ENCODE measurements at regions not wholly inside any gene's neighbourhood (a gene's known extent, or its start where the extent isn't known, plus 50 kb on each side); places are given as distances from the start of the nearest gene placed in this dataset.

DNA sequence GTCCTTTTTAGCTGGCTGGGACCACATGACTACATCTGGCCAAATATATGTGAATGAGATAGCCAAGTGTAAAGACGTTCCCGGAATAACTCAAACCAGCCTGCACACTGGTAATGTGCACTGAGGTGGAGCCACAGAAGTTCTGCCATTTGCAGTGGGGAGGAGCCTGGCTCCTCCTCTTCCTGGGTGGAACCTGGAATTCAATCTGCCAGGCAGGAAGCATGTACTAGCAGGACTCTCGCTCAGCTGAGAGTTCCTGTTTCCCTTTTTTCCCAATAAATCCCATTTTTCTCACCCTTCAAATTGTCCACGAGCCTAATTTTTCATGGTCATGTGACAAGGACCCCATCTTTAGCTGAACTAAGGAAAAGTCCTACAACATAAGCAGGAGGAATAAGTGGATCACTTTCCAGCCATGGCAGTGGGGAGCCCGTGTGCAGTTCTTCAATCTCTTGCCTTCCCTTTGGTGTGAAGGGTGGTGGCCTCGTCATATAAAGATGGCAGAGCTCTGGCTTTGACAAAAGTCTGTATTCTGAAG lies 183.2 kb downstream of the UXS1 start:
- Histone ChIP-seq H3K27me3 (replicated peaks in 1 of 4; ENCODE audit: control insufficient read depth in 3 of 4, extremely low read depth in 1 of 4, insufficient read depth in 3 of 4, low read length in 3 of 4) (no peaks in the 10 kb centered on the region), H3K18ac (ENCODE audit: extremely low read depth, low read length) (no peak overlapping the region), H3K79me2 (ENCODE audit: control insufficient read depth in 1 of 2, insufficient read depth in 2 of 2, low read length in 2 of 2) (no peaks in the 10 kb centered on the region), H3K23me2 (ENCODE audit: low read depth, low read length) (no peaks in the 10 kb centered on the region), H3K56ac (replicated peaks; ENCODE audit: insufficient read length, low read depth, low read length) (no peak overlapping the region), H3K4ac (replicated peaks; ENCODE audit: insufficient read length, low read depth, low read length) (no peak overlapping the region), H3K27ac (ENCODE audit: low read depth, low read length) (no peak overlapping the region), H3K36me3 (ENCODE audit: control insufficient read depth in 2 of 4, insufficient read depth in 4 of 4, low read length in 3 of 4) (no peaks in the 10 kb centered on the region; a peak in 1 of 8 replicates), H4K8ac (ENCODE audit: extremely low read depth, insufficient read depth, low read length) (no peak overlapping the region), H4K5ac (ENCODE audit: insufficient read length, low read depth, low read length) (no peak overlapping the region), H3K4me2 (ENCODE audit: insufficient read depth in 1 of 2, low read depth in 2 of 2, low read length in 2 of 2) (no peak overlapping the region), H3K79me1 (ENCODE audit: low read depth, low read length) (no peaks in the 10 kb centered on the region), H3K14ac (ENCODE audit: insufficient read length) (no peak overlapping the region), H2BK20ac (ENCODE audit: low read length) (no peak overlapping the region), H3K4me1 (replicated peaks in 1 of 4; ENCODE audit: control insufficient read depth in 3 of 4, insufficient read depth in 4 of 4, low read length in 3 of 4) (peaks cover 0 to 11% (median 2%) of the 10 kb centered on the region in 4 experiments; a peak in 4 of 7 replicates), H3K9me3 (ENCODE audit: insufficient read depth in 2 of 2, low read depth in 1 of 2, low read length in 1 of 2) (peaks cover 19 to 26% of the 10 kb centered on the region in 2 experiments; a peak in 3 of 4 replicates), H2AK5ac (ENCODE audit: low read depth, low read length) (no peak overlapping the region), H3K9ac (replicated peaks in 1 of 4; ENCODE audit: extremely low read depth in 1 of 4, low read depth in 3 of 4, low read length in 3 of 4) (no peak overlapping the region), H3K4me3 (ENCODE audit: extremely low read depth in 1 of 4, insufficient read depth in 2 of 4, low read depth in 3 of 4, low read length in 4 of 4) (no peak overlapping the region), H2BK15ac (ENCODE audit: low read length) (no peak overlapping the region), H2AFZ (ENCODE audit: low read length) (no peak overlapping the region), H2BK12ac (ENCODE audit: low read depth, low read length) (no peak overlapping the region), H2BK5ac (ENCODE audit: low read depth, low read length) (no peak overlapping the region), H4K91ac (replicated peaks; ENCODE audit: insufficient read length, low read length) (no peak overlapping the region), H4K20me1 (replicated peaks in 1 of 2; ENCODE audit: control insufficient read depth in 1 of 2, insufficient read depth in 2 of 2, low read length in 2 of 2) (no peaks in the 10 kb centered on the region), H3K23ac (ENCODE audit: insufficient read length) (no peak overlapping the region), H2BK120ac (replicated peaks; ENCODE audit: low read depth, low read length) (no peak overlapping the region)
- DNase-seq (ENCODE audit: low read depth in 1 of 2, low spot score in 2 of 2) (no peak), FAIRE-seq (no peak)
- no peak for TF ChIP-seq CREB1 (IDR thresholded peaks at IDR 0.05)
- TF ChIP-seq E2F6 (IDR thresholded peaks at IDR 0.05), result no peak
- no peak for TF ChIP-seq USF2 (IDR thresholded peaks at IDR 0.05; ENCODE audit: low read length)
- TF ChIP-seq BRCA1 (IDR thresholded peaks at IDR 0.05; ENCODE audit: low read depth, low read length), result no peak
- no peak for TF ChIP-seq ZNF274 (IDR thresholded peaks at IDR 0.05; ENCODE audit: borderline replicate concordance, extremely low read depth, low read length)
- no peak for TF ChIP-seq SIX5 (IDR thresholded peaks at IDR 0.05; ENCODE audit: low read depth, low read length)
- no peak for TF ChIP-seq POLR2A (IDR thresholded peaks at IDR 0.05; ENCODE audit: control extremely low read depth in 1 of 2, low read depth in 2 of 2, low read length in 2 of 2)
- TF ChIP-seq TAF7 (optimal IDR thresholded peaks at IDR 0.05; ENCODE audit: borderline replicate concordance, low read depth, low read length), result no peak
- TF ChIP-seq CHD2 (IDR thresholded peaks at IDR 0.05; ENCODE audit: low read length), result no peak
- TF ChIP-seq CTCF (IDR thresholded peaks at IDR 0.05; ENCODE audit: control extremely low read depth in 1 of 3, insufficient read depth in 1 of 3, low read depth in 1 of 3, low read length in 3 of 3), result no peak
- no peak for TF ChIP-seq JUND (IDR thresholded peaks at IDR 0.05; ENCODE audit: low read length)
- ChIA-PET CTCF (ENCODE audit: partially characterized antibody) (interaction anchor here (0.7 kb wide), 1 partner anchor 10 kb away, joined by 3 read pairs; no protein-coding TSS in a partner anchor), POLR2A (ENCODE audit: partially characterized antibody) (no interaction called here)
- WGBS, 2 experiments (ENCODE audit: extremely low coverage in 1 of 2, insufficient coverage in 1 of 2, insufficient read length in 1 of 2, insufficient replicate concordance in 2 of 2, low coverage in 1 of 2, low lambda C conversion rate in 2 of 2, missing lambda C conversion rate in 1 of 2), result 83% methylated on average over 6 of the region's 6 CpGs; no CpG with 5 or more reads in 1 of the 2 experiments

Data from H1 (cell line).